OCI-LY7 (cell line): ENCODE measurements at regions not wholly inside any gene's neighbourhood (a gene's known extent, or its start where the extent isn't known, plus 50 kb on each side); places are given as distances from the start of the nearest gene placed in this dataset.

Experiments
- CTCF ChIP-seq: fragments of 200-600 bp; sonication (generic); conservative IDR thresholded peaks from 2 replicates; pipeline ENCODE4 v1.5.1; 2014; ENCODE audit warnings: mild to moderate bottlenecking, antibody characterized with exemption, low read length, moderate library complexity, mixed read lengths
- EZH2phosphoT487 ChIP-seq: fragments of 200-600 bp; sonication (generic); IDR thresholded peaks from 2 replicates; pipeline ENCODE4 v1.6.1; 2018; ENCODE audit warnings: low read depth, borderline replicate concordance, mild to moderate bottlenecking, mixed run types, antibody characterized with exemption, low read length, moderate library complexity, mixed read lengths

- TF ChIP-seq CTCF = no peak
- TF ChIP-seq EZH2phosphoT487 = no peak
Measured at GRCh38 chr5:2008851-2009629, 126.3 kb upstream of the IRX4 start.
